ENCODE measurements at regions not wholly inside any gene's neighbourhood (a gene's known extent, or its start where the extent isn't known, plus 50 kb on each side); places are given as distances from the start of the nearest gene placed in this dataset.

GRCh38 chr3:181510500-181510899 is 201.2 kb upstream of the SOX2 start:
- POLR2A ChIA-PET = no interaction called here
- Histone ChIP-seq H3K4me3 (ENCODE audit: low read depth, low read length) (no peak overlapping the region), H3K9me3 (ENCODE audit: control insufficient read depth, insufficient read depth, low read length) (peaks cover 7% of the 10 kb centered on the region; the same call in 1 of the 2 replicates), H3K27ac (ENCODE audit: low read depth, low read length) (no peak overlapping the region), H3K27me3 (ENCODE audit: control insufficient read depth, insufficient read depth, low read length) (no peaks in the 10 kb centered on the region)
- DNase-seq (ENCODE audit: low read depth, low spot score) = no peak
- no peak for TF ChIP-seq CTCF (IDR thresholded peaks at IDR 0.05; ENCODE audit: low read depth, low read length)
- CTCF ChIA-PET = no interaction called here

DNA sequence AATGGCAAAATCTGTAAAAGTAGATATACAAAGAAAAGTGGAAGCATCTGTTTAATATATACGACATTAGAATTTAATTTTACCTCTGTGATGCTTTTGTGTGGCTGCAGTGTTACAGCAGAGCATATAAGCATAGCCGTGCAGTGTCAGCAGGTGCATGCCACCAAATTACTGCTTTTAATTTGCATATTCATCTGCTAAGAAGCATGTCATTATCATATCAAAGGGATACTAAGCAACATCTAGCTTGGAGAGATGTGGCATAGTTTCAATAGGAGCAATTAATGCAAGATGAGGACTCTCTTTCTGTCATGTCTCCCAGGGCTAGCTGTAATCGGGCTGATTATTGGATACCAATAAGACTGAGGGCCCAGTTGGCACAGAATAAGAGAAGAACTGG is 214.4 kb upstream of the SOX2 start:
- ChIA-PET POLR2A (no interaction called here), CTCF (no interaction called here)
- Histone ChIP-seq H3K27ac (ENCODE audit: low read depth, low read length) (no peak overlapping the region), H3K4me3 (ENCODE audit: low read depth, low read length) (no peak overlapping the region), H3K27me3 (ENCODE audit: control insufficient read depth, insufficient read depth, low read length) (no peaks in the 10 kb centered on the region), H3K9me3 (ENCODE audit: control insufficient read depth, insufficient read depth, low read length) (no peaks in the 10 kb centered on the region)
- no peak for TF ChIP-seq CTCF (IDR thresholded peaks at IDR 0.05; ENCODE audit: low read depth, low read length)
- no peak for DNase-seq (ENCODE audit: low read depth, low spot score)

GRCh38 chr3:181493423-181493822 is 218.3 kb upstream of the SOX2 start:
- Histone ChIP-seq H3K9me3 (ENCODE audit: control insufficient read depth, insufficient read depth, low read length) (no peaks in the 10 kb centered on the region), H3K27me3 (ENCODE audit: control insufficient read depth, insufficient read depth, low read length) (no peaks in the 10 kb centered on the region), H3K27ac (ENCODE audit: low read depth, low read length) (no peak overlapping the region), H3K4me3 (ENCODE audit: low read depth, low read length) (no peak overlapping the region)
- peak; percentile 6 for DNase-seq (ENCODE audit: low read depth, low spot score)
- TF ChIP-seq CTCF (IDR thresholded peaks at IDR 0.05; ENCODE audit: low read depth, low read length) = no peak
- POLR2A ChIA-PET = no interaction called here
- CTCF ChIA-PET = no interaction called here

DNA sequence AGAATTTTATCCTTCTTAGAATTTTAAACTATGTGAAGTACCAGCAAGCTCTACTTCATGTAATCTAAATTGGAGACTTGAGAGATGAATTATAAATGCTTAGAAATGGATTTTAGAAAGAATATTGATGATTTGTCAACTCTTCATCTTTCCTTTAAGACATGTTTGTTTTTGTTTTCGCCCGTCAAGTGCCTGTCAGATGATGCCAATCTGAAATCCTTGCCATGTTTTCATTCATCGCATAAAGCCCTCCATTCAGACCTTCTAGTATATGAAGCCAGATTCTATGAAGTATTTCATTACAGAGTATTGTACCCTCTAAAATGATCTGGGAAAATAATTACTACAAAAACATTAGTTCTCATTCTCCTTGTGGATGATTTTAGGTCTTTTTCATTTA is 223.2 kb upstream of the SOX2 start:
- no peaks in the 10 kb centered on the region for H3K9me3 ChIP-seq (ENCODE audit: control insufficient read depth, insufficient read depth, low read length)
- TF ChIP-seq CTCF (IDR thresholded peaks at IDR 0.05; ENCODE audit: low read depth, low read length) = no peak
- DNase-seq (ENCODE audit: low read depth, low spot score) = no peak
- H3K27ac ChIP-seq (ENCODE audit: low read depth, low read length) = no peak overlapping the region
- ChIA-PET POLR2A (no interaction called here), CTCF (no interaction called here)
- H3K4me3 ChIP-seq (ENCODE audit: low read depth, low read length) = no peak overlapping the region
- no peaks in the 10 kb centered on the region for H3K27me3 ChIP-seq (ENCODE audit: control insufficient read depth, insufficient read depth, low read length)

- Histone ChIP-seq H3K9me3 (ENCODE audit: control insufficient read depth, insufficient read depth, low read length) (no peaks in the 10 kb centered on the region), H3K27ac (ENCODE audit: low read depth, low read length) (no peak overlapping the region), H3K4me3 (ENCODE audit: low read depth, low read length) (no peak overlapping the region), H3K27me3 (ENCODE audit: control insufficient read depth, insufficient read depth, low read length) (no peaks in the 10 kb centered on the region)
- no peak for TF ChIP-seq CTCF (IDR thresholded peaks at IDR 0.05; ENCODE audit: low read depth, low read length)
- ChIA-PET CTCF (no interaction called here), POLR2A (interaction anchor here (0.6 kb wide), 1 partner anchor 1252 kb away, joined by 5 read pairs; no protein-coding TSS in a partner anchor)
- no peak for DNase-seq (ENCODE audit: low read depth, low spot score)
Observed at GRCh38 chr3:181487236-181487978, 224.3 kb upstream of the SOX2 start.

Measured in AG04450 (cell line).